Gastrocnemius medialis (tissue), 4 donors: ENCODE measurements at regions not wholly inside any gene's neighbourhood (a gene's known extent, or its start where the extent isn't known, plus 50 kb on each side); places are given as distances from the start of the nearest gene placed in this dataset.

Source experiments
- ATAC-seq, 2 donors: fragments of 150-250 bp; one replicate each; pipeline ENCODE4 v1.9.1; 2016
- DNase-seq, 2 donors: peaks; one replicate each; pipeline ENCODE4 v3.0.0-alpha.2; 2019
- H3K27ac ChIP-seq, 4 donors: fragments of 200-600 bp; sonication (generic); 1 replicate in 1 of 4; 2 replicates in 3 of 4; pipeline ENCODE4 v1.5.1; 2016 to 2018; ENCODE audit warnings: mild to moderate bottlenecking in 2 of 4, moderate library complexity in 1 of 4
- H3K27me3 ChIP-seq, 3 donors: fragments of 200-600 bp; sonication (generic) in 2 of 3; 1 replicate in 1 of 3; 2 replicates in 2 of 3; pipeline versions ENCODE4 v1.5.1 to v1.6.0; 2016 to 2019; ENCODE audit warnings: mild to moderate bottlenecking in 1 of 3, moderate library complexity in 1 of 3
- H3K36me3 ChIP-seq, 2 donors: fragments of 200-600 bp; sonication (generic) in 1 of 2; one replicate each; pipeline ENCODE4 v1.5.1; 2017 to 2018
- H3K4me1 ChIP-seq, 2 donors: fragments of 200-600 bp; sonication (generic) in 1 of 2; one replicate each; pipeline ENCODE4 v1.5.1; 2016 to 2017; ENCODE audit warnings: mild to moderate bottlenecking in 2 of 2
- H3K4me3 ChIP-seq, 4 donors: fragments of 200-600 bp; sonication (generic) in 3 of 4; 1 replicate in 1 of 4; 2 replicates in 3 of 4; pipeline ENCODE4 v1.5.1; 2016 to 2019; ENCODE audit warnings: mild to moderate bottlenecking in 2 of 4
- H3K9me3 ChIP-seq, 3 donors: fragments of 200-600 bp; sonication (generic) in 2 of 3; 1 replicate in 1 of 3; 2 replicates in 2 of 3; pipeline ENCODE4 v1.5.1; 2016 to 2019
- POLR2A ChIP-seq, 2 donors: fragments of 450-650 bp; IDR thresholded peaks; one replicate each; pipeline ENCODE4 v1.6.1; 2017; ENCODE audit warnings: antibody characterized with exemption in 2 of 2, mild to moderate bottlenecking in 2 of 2, moderate library complexity in 2 of 2
- in situ Hi-C, 4 donors: fragments of 200-750 bp; cut with MboI; loops; one replicate each; pipeline versions ENCODE4 v1.15.0 to v1.8.0; 2017; ENCODE audit warnings: low sequenced_read_pairs in 4 of 4
- intact Hi-C: fragments of 100-400 bp; cut with DNase I; formaldehyde crosslinking; loops from one replicate; pipeline ENCODE4 v1.15.1; 2023; ENCODE audit warnings: low total_unique reads
- TF ChIP-seq, protein P1 (sequence below), 5 experiments: fragments of 450-650 bp in 3 of 5; fragments of 200-600 bp in 2 of 5; sonication (generic) in 2 of 5; IDR thresholded peaks in 4 of 5; conservative IDR thresholded peaks in 1 of 5; 1 replicate in 4 of 5; 2 replicates in 1 of 5; pipeline ENCODE4 v1.5.1; 2016 to 2019; ENCODE audit warnings: antibody characterized with exemption in 5 of 5, mild to moderate bottlenecking in 3 of 5, moderate library complexity in 3 of 5

DNA sequence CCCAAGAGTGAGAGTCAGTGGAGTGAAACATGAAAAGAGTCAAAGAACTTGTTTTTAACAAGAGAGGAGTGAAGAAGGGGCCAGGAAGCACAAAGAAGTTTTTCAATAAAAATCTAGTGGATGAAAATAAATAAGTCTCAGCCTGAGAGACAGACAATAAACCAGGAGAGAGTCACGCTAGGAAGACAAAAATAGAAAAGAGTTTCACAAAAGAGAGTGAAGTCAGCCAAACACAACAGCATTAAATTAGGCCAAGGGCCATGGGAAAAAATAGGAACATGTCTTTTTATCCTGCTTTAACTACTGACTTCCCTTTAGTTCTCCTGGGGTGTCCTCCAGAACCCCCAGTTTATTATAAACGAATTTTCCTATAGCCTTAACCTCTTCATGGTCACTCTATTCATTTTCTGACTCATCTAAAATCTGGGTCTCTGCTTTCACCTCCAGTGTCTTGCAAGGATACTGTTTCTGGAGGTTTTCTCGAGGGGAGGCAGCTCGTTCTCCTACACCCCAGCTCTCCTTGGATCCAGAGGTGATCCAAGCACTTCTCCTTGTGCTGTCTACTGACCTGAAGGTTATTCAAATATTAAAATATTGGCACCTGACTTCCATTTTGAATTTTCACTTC is 571.5 kb upstream of the PPP2R3A start:
- Histone ChIP-seq H3K4me3 (no peak overlapping the region), H3K36me3 (no peaks in the 10 kb centered on the region), H3K27ac (peak overlapping the region; percentile 44 to 75 (median 66)), H3K9me3 (peaks cover 0 to 18% (median 0%) of the 10 kb centered on the region in 3 donors), H3K4me1 (peaks cover 6 to 17% of the 10 kb centered on the region in 2 donors), H3K27me3 (no peaks in the 10 kb centered on the region)
- TF ChIP-seq, protein P1, sequence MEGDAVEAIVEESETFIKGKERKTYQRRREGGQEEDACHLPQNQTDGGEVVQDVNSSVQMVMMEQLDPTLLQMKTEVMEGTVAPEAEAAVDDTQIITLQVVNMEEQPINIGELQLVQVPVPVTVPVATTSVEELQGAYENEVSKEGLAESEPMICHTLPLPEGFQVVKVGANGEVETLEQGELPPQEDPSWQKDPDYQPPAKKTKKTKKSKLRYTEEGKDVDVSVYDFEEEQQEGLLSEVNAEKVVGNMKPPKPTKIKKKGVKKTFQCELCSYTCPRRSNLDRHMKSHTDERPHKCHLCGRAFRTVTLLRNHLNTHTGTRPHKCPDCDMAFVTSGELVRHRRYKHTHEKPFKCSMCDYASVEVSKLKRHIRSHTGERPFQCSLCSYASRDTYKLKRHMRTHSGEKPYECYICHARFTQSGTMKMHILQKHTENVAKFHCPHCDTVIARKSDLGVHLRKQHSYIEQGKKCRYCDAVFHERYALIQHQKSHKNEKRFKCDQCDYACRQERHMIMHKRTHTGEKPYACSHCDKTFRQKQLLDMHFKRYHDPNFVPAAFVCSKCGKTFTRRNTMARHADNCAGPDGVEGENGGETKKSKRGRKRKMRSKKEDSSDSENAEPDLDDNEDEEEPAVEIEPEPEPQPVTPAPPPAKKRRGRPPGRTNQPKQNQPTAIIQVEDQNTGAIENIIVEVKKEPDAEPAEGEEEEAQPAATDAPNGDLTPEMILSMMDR (IDR thresholded peaks at IDR 0.05 in 4 of 5, conservative IDR thresholded peaks at IDR 0.05 in 1 of 5) = no peak
- TF ChIP-seq POLR2A (IDR thresholded peaks at IDR 0.05) = no peak
- in situ Hi-C loops = no loop called here
- DNase-seq = no peak
- intact Hi-C loops = loop anchor here (2.0 to 10.0 kb wide), 2 partner anchors 59 to 163 kb away; no protein-coding TSS in a partner anchor
- ATAC-seq = peak; percentile 90 to 91

DNA sequence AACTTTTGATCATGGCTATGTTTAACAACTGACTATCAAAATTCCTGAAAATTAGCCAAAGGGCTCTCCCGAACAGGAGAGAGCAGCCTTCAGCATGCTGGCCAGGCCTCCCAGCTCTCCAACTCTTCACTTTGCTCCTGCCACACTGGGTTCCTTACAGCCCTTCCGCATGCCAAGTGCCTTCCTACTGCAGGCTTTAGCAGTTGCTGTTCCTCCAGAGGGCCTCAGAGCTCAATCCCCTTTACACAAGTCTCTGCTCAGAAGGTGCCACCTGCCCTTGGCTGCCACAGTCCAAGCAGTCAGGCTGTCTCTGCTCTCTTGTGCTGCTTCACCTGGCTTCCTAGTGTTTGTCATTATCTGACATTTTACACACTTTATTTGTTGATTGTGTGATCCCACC is 553.1 kb upstream of the PPP2R3A start:
- Histone ChIP-seq H3K4me3 (no peak overlapping the region), H3K36me3 (no peaks in the 10 kb centered on the region), H3K9me3 (no peaks in the 10 kb centered on the region), H3K27ac (no peak overlapping the region), H3K4me1 (no peaks in the 10 kb centered on the region), H3K27me3 (no peaks in the 10 kb centered on the region)
- DNase-seq = no peak
- no peak for ATAC-seq
- TF ChIP-seq, protein P1 (IDR thresholded peaks at IDR 0.05 in 4 of 5, conservative IDR thresholded peaks at IDR 0.05 in 1 of 5) = no peak
- TF ChIP-seq POLR2A (IDR thresholded peaks at IDR 0.05) = no peak
- in situ Hi-C loops (no loop called here), intact Hi-C loops (no loop called here)

DNA sequence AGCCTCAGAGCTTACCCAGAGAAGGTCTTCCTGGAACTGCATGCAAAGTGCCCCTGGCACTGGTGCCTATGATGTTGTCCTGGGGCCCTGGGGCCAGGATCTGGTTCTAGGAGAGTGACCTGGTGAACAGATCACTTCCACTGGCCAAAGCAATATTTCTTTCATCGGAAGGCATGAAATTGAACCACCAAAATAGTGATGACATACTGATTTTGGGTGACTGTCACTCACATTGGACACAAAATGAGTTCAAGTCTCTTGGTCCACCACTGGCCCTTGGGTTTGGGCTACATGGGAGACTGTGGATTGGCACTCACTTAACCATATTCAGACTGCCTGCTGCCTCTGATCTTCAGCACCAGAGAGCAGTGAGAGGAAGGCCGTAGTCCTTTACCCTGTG is 549.3 kb upstream of the PPP2R3A start:
- H3K4me1 ChIP-seq = no peaks in the 10 kb centered on the region
- intact Hi-C loops (no loop called here), in situ Hi-C loops (no loop called here)
- H3K27ac ChIP-seq = no peak overlapping the region
- TF ChIP-seq, protein P1 (IDR thresholded peaks at IDR 0.05 in 4 of 5, conservative IDR thresholded peaks at IDR 0.05 in 1 of 5) = no peak
- TF ChIP-seq POLR2A (IDR thresholded peaks at IDR 0.05) = no peak
- H3K27me3 ChIP-seq = no peaks in the 10 kb centered on the region
- no peak for ATAC-seq
- no peak for DNase-seq
- H3K36me3 ChIP-seq = no peaks in the 10 kb centered on the region
- no peaks in the 10 kb centered on the region for H3K9me3 ChIP-seq
- no peak overlapping the region for H3K4me3 ChIP-seq

DNA sequence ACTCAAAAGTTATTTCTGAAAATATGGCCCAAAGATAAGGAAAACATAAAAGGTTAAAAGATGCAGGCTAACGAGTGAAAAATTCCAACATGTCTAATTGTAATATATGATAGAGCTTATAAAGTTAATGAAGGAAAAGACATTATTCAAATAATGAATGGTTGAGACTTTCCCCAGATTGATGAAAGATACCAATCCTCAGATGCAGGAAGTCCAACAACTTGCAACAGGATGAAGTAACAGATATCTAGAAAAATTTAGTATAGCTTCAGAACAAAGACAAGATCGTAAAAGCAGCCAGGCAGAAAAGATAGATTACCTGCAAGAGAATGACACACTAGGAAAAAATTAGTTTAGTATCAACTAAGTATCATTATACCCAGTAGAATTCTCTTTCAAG is 546.4 kb upstream of the PPP2R3A start:
- Histone ChIP-seq H3K4me1 (no peaks in the 10 kb centered on the region), H3K4me3 (no peak overlapping the region), H3K27ac (no peak overlapping the region), H3K9me3 (no peaks in the 10 kb centered on the region), H3K36me3 (no peaks in the 10 kb centered on the region), H3K27me3 (no peaks in the 10 kb centered on the region)
- ATAC-seq (no peak), DNase-seq (no peak)
- TF ChIP-seq, protein P1 (IDR thresholded peaks at IDR 0.05 in 4 of 5, conservative IDR thresholded peaks at IDR 0.05 in 1 of 5) = no peak
- no peak for TF ChIP-seq POLR2A (IDR thresholded peaks at IDR 0.05)
- intact Hi-C loops = no loop called here
- in situ Hi-C loops = no loop called here

DNA sequence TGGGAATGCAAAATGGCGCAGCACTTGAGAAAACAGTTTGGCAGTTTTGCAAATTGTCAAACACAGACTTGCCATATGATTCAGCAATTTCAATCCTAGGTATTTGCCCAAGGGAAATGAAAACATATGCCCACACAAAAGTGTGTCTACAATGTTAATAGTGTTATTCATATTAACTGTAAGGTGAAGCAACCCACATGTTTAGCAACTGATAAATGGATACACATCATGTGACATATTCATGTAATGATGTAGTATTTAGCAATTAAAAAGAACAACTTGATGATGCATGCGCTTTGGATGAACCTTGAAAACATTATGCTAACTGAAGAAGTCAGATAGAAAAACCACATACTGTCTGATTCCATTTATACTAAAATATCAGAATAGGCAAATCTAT is 539.0 kb upstream of the PPP2R3A start:
- DNase-seq (no peak), ATAC-seq (no peak)
- Histone ChIP-seq H3K4me3 (no peak overlapping the region), H3K27me3 (no peaks in the 10 kb centered on the region), H3K36me3 (no peaks in the 10 kb centered on the region), H3K4me1 (no peaks in the 10 kb centered on the region), H3K27ac (no peak overlapping the region), H3K9me3 (no peaks in the 10 kb centered on the region)
- intact Hi-C loops = no loop called here
- in situ Hi-C loops = no loop called here
- TF ChIP-seq, protein P1 (IDR thresholded peaks at IDR 0.05 in 4 of 5, conservative IDR thresholded peaks at IDR 0.05 in 1 of 5) = no peak
- TF ChIP-seq POLR2A (IDR thresholded peaks at IDR 0.05) = no peak
